GM12878 (cell line): ENCODE measurements at regions not wholly inside any gene's neighbourhood (a gene's known extent, or its start where the extent isn't known, plus 50 kb on each side); places are given as distances from the start of the nearest gene placed in this dataset.

Experiments used
- CTCF ChIP-seq, 3 experiments: IDR thresholded peaks in 2 of 3; conservative IDR thresholded peaks in 1 of 3; 2 replicates each; pipeline ENCODE4 v1.5.1; 2011; ENCODE audit warnings: low read depth in 3 of 3, low read length in 3 of 3, mild to moderate bottlenecking in 3 of 3, control low read depth in 2 of 3, moderate library complexity in 2 of 3, inconsistent platforms in 1 of 3, mixed read lengths in 1 of 3; ENCODE audit not compliant: control insufficient read depth in 2 of 3, insufficient read depth in 1 of 3; ENCODE audit errors: extremely low read depth in 1 of 3
- EP300 ChIP-seq, 2 experiments: fragments of 150-350 bp in 1 of 2; IDR thresholded peaks; 2 replicates each; pipeline ENCODE4 v1.6.1; 2011 to 2012; ENCODE audit warnings: low read depth in 2 of 2, low read length in 2 of 2, borderline replicate concordance in 1 of 2, improper control_type of control experiment in 1 of 2, inconsistent platforms in 1 of 2; ENCODE audit not compliant: control insufficient read depth in 1 of 2
- EZH2 ChIP-seq: IDR thresholded peaks from 2 replicates; pipeline ENCODE4 v1.6.1; 2012; ENCODE audit warnings: low read depth, mild to moderate bottlenecking, control low read depth, inconsistent platforms, low read length, borderline replicate concordance; ENCODE audit not compliant: control insufficient read depth
- GABPA ChIP-seq: IDR thresholded peaks from 2 replicates; pipeline ENCODE4 v1.6.1; 2014; ENCODE audit warnings: antibody characterized with exemption, low read depth, mild to moderate bottlenecking, inconsistent platforms
- MXI1 ChIP-seq: fragments of 150-350 bp; IDR thresholded peaks from 2 replicates; pipeline ENCODE4 v1.6.1; 2011; ENCODE audit warnings: low read depth, mild to moderate bottlenecking, inconsistent platforms, low read length, improper control_type of control experiment
- ZNF687 ChIP-seq: fragments of 450-650 bp; IDR thresholded peaks from 2 replicates; pipeline ENCODE4 v1.6.1; 2017; ENCODE audit warnings: mild to moderate bottlenecking, moderate library complexity

- TF ChIP-seq EZH2: no peak
- no peak for TF ChIP-seq MXI1
- no peak for TF ChIP-seq CTCF (IDR thresholded peaks at IDR 0.05 in 2 of 3, conservative IDR thresholded peaks at IDR 0.05 in 1 of 3; ENCODE audit: control insufficient read depth in 2 of 3, extremely low read depth in 1 of 3, insufficient read depth in 1 of 3, low read depth in 3 of 3, low read length in 3 of 3)
- TF ChIP-seq EP300 (IDR thresholded peaks at IDR 0.05; ENCODE audit: borderline replicate concordance in 1 of 2, control insufficient read depth in 1 of 2, low read depth in 2 of 2, low read length in 2 of 2): no peak
- TF ChIP-seq GABPA: no peak
- TF ChIP-seq ZNF687: no peak
Measured at GRCh38 chr7:81632418-81632817, 137.4 kb downstream of the HGF start.
